ENCODE measurements at regions not wholly inside any gene's neighbourhood (a gene's known extent, or its start where the extent isn't known, plus 50 kb on each side); places are given as distances from the start of the nearest gene placed in this dataset.

GRCh38 chr4:111864066-111864465 lies 281.2 kb upstream of the FAM241A start:
- H3K27ac Mint-ChIP-seq: no peak overlapping the region
- peaks cover 2% of the 10 kb centered on the region for H3K27me3 Mint-ChIP-seq (ENCODE audit: low read depth, poor library complexity)
- TF ChIP-seq CTCF (IDR thresholded peaks at IDR 0.05): no peak
- peaks cover 4% of the 10 kb centered on the region for H3K4me1 Mint-ChIP-seq
- no peak overlapping the region for H3K4me3 Mint-ChIP-seq
- H3K9me3 Mint-ChIP-seq: peaks cover 11% of the 10 kb centered on the region
- DNase-seq: no peak
- H3K36me3 Mint-ChIP-seq (ENCODE audit: low read depth): peaks cover 5% of the 10 kb centered on the region

- H3K27me3 Mint-ChIP-seq (ENCODE audit: low read depth, poor library complexity): peaks cover 2% of the 10 kb centered on the region
- no peak overlapping the region for H3K4me3 Mint-ChIP-seq
- peaks cover 11% of the 10 kb centered on the region for H3K9me3 Mint-ChIP-seq
- no peak for DNase-seq
- no peak overlapping the region for H3K27ac Mint-ChIP-seq
- peaks cover 5% of the 10 kb centered on the region for H3K36me3 Mint-ChIP-seq (ENCODE audit: low read depth)
- H3K4me1 Mint-ChIP-seq: no peaks in the 10 kb centered on the region
- no peak for TF ChIP-seq CTCF (IDR thresholded peaks at IDR 0.05)
These were observed 275.9 kb upstream of the FAM241A start for GRCh38 chr4:111869339-111869738.

- Mint-ChIP-seq H3K4me3 (no peak overlapping the region), H3K9me3 (peaks cover 6% of the 10 kb centered on the region), H3K4me1 (no peaks in the 10 kb centered on the region), H3K27me3 (ENCODE audit: low read depth, poor library complexity) (peaks cover 2% of the 10 kb centered on the region), H3K27ac (no peak overlapping the region), H3K36me3 (ENCODE audit: low read depth) (peaks cover 4% of the 10 kb centered on the region)
- no peak for TF ChIP-seq CTCF (IDR thresholded peaks at IDR 0.05)
- no peak for DNase-seq
These were observed 273.5 kb upstream of the FAM241A start for GRCh38 chr4:111871802-111872201.

GRCh38 chr4:111873801-111874200 lies 271.5 kb upstream of the FAM241A start:
- DNase-seq: no peak
- H3K27me3 Mint-ChIP-seq (ENCODE audit: low read depth, poor library complexity): peaks cover 2% of the 10 kb centered on the region
- H3K4me3 Mint-ChIP-seq: no peak overlapping the region
- H3K27ac Mint-ChIP-seq: no peak overlapping the region
- no peaks in the 10 kb centered on the region for H3K4me1 Mint-ChIP-seq
- H3K9me3 Mint-ChIP-seq: no peaks in the 10 kb centered on the region
- no peaks in the 10 kb centered on the region for H3K36me3 Mint-ChIP-seq (ENCODE audit: low read depth)
- TF ChIP-seq CTCF (IDR thresholded peaks at IDR 0.05): no peak

- DNase-seq: no peak
- no peaks in the 10 kb centered on the region for H3K27me3 Mint-ChIP-seq (ENCODE audit: low read depth, poor library complexity)
- TF ChIP-seq CTCF (IDR thresholded peaks at IDR 0.05): no peak
- peaks cover 21% of the 10 kb centered on the region for H3K4me1 Mint-ChIP-seq
- no peak overlapping the region for H3K4me3 Mint-ChIP-seq
- H3K36me3 Mint-ChIP-seq (ENCODE audit: low read depth): no peaks in the 10 kb centered on the region
- no peaks in the 10 kb centered on the region for H3K9me3 Mint-ChIP-seq
- H3K27ac Mint-ChIP-seq: no peak overlapping the region
These were observed 265.7 kb upstream of the FAM241A start for GRCh38 chr4:111879539-111879938.

GRCh38 chr4:111880116-111880515 lies 265.1 kb upstream of the FAM241A start:
- no peak overlapping the region for H3K4me3 Mint-ChIP-seq
- no peaks in the 10 kb centered on the region for H3K9me3 Mint-ChIP-seq

More at GRCh38 chr4:111880116-111880515, 265.1 kb upstream of the FAM241A start:
- Mint-ChIP-seq H3K27ac (no peak overlapping the region), H3K36me3 (ENCODE audit: low read depth) (no peaks in the 10 kb centered on the region), H3K4me1 (peaks cover 27% of the 10 kb centered on the region), H3K27me3 (ENCODE audit: low read depth, poor library complexity) (no peaks in the 10 kb centered on the region)
- DNase-seq: no peak
- no peak for TF ChIP-seq CTCF (IDR thresholded peaks at IDR 0.05)

Measured in nephron progenitor cell (in vitro differentiated cells).